DMS 273 (cell line): ENCODE measurements at regions not wholly inside any gene's neighbourhood (a gene's known extent, or its start where the extent isn't known, plus 50 kb on each side); places are given as distances from the start of the nearest gene placed in this dataset.
A peak's percentile ranks its signal among the peaks of the same experiment; 100 is the strongest.

Experiments used
- DNase-seq: peaks from one replicate; lab custom pipeline; 2025; ENCODE audit not compliant: unreplicated experiment; lab: John Stamatoyannopoulos, UW

- DNase-seq, result no peak
Measured at GRCh38 chr22:34045311-34045710, 125.0 kb upstream of the LARGE1 start.

- peak; percentile 64 for DNase-seq
Measured at GRCh38 chr22:34055525-34056200, 135.4 kb upstream of the LARGE1 start.

- DNase-seq, result no peak
Measured at GRCh38 chr22:34057726-34058125, 137.4 kb upstream of the LARGE1 start.

- DNase-seq, result no peak
Measured at GRCh38 chr22:34064696-34065095, 144.4 kb upstream of the LARGE1 start.

- no peak for DNase-seq
Measured at GRCh38 chr22:34067031-34067430, 146.8 kb upstream of the LARGE1 start.

- peak; percentile 83 for DNase-seq
Measured at GRCh38 chr22:34068001-34068400, 147.7 kb upstream of the LARGE1 start.

- peak; percentile 23 for DNase-seq
Measured at GRCh38 chr22:34070051-34070450, 149.8 kb upstream of the LARGE1 start.

- no peak for DNase-seq
Measured at GRCh38 chr22:34070531-34070930, 150.3 kb upstream of the LARGE1 start.

- peak; percentile 23 for DNase-seq
Measured at GRCh38 chr22:34072585-34072984, 152.3 kb upstream of the LARGE1 start.

- no peak for DNase-seq
Measured at GRCh38 chr22:34080433-34080832, 160.2 kb upstream of the LARGE1 start.

- DNase-seq, result no peak
Measured at GRCh38 chr22:34096770-34097169, 176.5 kb upstream of the LARGE1 start.

- DNase-seq, result no peak
Measured at GRCh38 chr22:34099278-34099677, 179.0 kb upstream of the LARGE1 start.

GRCh38 chr22:34102633-34103032, 182.4 kb upstream of the LARGE1 start:
- no peak for DNase-seq

- peak; percentile 68 for DNase-seq
Measured at GRCh38 chr22:34105461-34106062, 185.3 kb upstream of the LARGE1 start.

- DNase-seq, result no peak
Measured at GRCh38 chr22:34108168-34108567, 187.9 kb upstream of the LARGE1 start.

GRCh38 chr22:34111210-34111824, 191.0 kb upstream of the LARGE1 start:
- DNase-seq, result peak; percentile 49

- DNase-seq, result no peak
Measured at GRCh38 chr22:34113381-34113780, 193.1 kb upstream of the LARGE1 start.

GRCh38 chr22:34114406-34114805, 194.1 kb upstream of the LARGE1 start:
- DNase-seq, result no peak

- DNase-seq, result no peak
Measured at GRCh38 chr22:34115722-34116121, 195.4 kb upstream of the LARGE1 start.

- no peak for DNase-seq
Measured at GRCh38 chr22:34116126-34116525, 195.8 kb upstream of the LARGE1 start.

GRCh38 chr22:34122042-34122441, 201.8 kb upstream of the LARGE1 start:
- no peak for DNase-seq

GRCh38 chr22:34129691-34130486, 209.6 kb upstream of the LARGE1 start:
- DNase-seq, result no peak
